RWPE2 (cell line): ENCODE measurements at regions not wholly inside any gene's neighbourhood (a gene's known extent, or its start where the extent isn't known, plus 50 kb on each side); places are given as distances from the start of the nearest gene placed in this dataset.

Experiments used
- ATAC-seq: fragments of 200-7000 bp; cut with Tn5 transposase; 3 replicates; pipeline ENCODE4 v1.9.1; 2021; ENCODE audit warnings: low read depth
- DNase-seq: peaks from one replicate; pipeline ENCODE4 v3.0.0-alpha.2; 2020; ENCODE audit warnings: low spot score
- H3K27ac ChIP-seq: fragments of 450-650 bp; 2 replicates; pipeline ENCODE4 v1.5.1; 2017; ENCODE audit warnings: mild to moderate bottlenecking; ENCODE audit not compliant: poor library complexity, severe bottlenecking
- H3K27me3 ChIP-seq: fragments of 250-450 bp; sonication (Bioruptor Pico); 2 replicates; pipeline ENCODE4 v1.5.1; 2021; ENCODE audit warnings: mild to moderate bottlenecking, moderate library complexity; ENCODE audit not compliant: insufficient read depth, poor library complexity, severe bottlenecking
- H3K36me3 ChIP-seq: fragments of 250-450 bp; sonication (Bioruptor Pico); 2 replicates; pipeline ENCODE4 v1.5.1; 2020; ENCODE audit warnings: low read depth, mild to moderate bottlenecking, moderate library complexity
- H3K4me1 ChIP-seq: fragments of 250-450 bp; sonication (Bioruptor Pico); 2 replicates; pipeline ENCODE4 v1.5.1; 2021; ENCODE audit warnings: mild to moderate bottlenecking, moderate library complexity; ENCODE audit not compliant: insufficient read depth, poor library complexity, severe bottlenecking
- H3K4me3 ChIP-seq: fragments of 250-450 bp; sonication (Bioruptor Pico); 2 replicates; pipeline ENCODE4 v1.5.1; 2021; ENCODE audit warnings: mild to moderate bottlenecking, moderate library complexity; ENCODE audit not compliant: severe bottlenecking
- H3K9me3 ChIP-seq: fragments of 250-450 bp; sonication (Bioruptor Pico); 2 replicates; pipeline ENCODE4 v1.5.1; 2021; ENCODE audit warnings: mild to moderate bottlenecking, moderate library complexity; ENCODE audit not compliant: severe bottlenecking
- CTCF ChIP-seq: fragments of 450-650 bp; IDR thresholded peaks from one replicate; pipeline ENCODE4 v1.5.1; 2017; ENCODE audit warnings: mild to moderate bottlenecking, moderate library complexity; ENCODE audit not compliant: poor library complexity, severe bottlenecking

- Histone ChIP-seq H3K27me3 (no peaks in the 10 kb centered on the region), H3K27ac (no peak overlapping the region), H3K36me3 (no peaks in the 10 kb centered on the region), H3K9me3 (no peaks in the 10 kb centered on the region), H3K4me1 (no peaks in the 10 kb centered on the region), H3K4me3 (no peak overlapping the region)
- TF ChIP-seq CTCF = no peak
- DNase-seq (no peak), ATAC-seq (no peak)
These were observed 911.8 kb downstream of the EPHA7 start for GRCh38 chr6:92507552-92507951.

- ATAC-seq = no peak
- no peak for TF ChIP-seq CTCF
- H3K4me1 ChIP-seq = no peaks in the 10 kb centered on the region
- no peak overlapping the region for H3K4me3 ChIP-seq
- no peak for DNase-seq
- H3K27me3 ChIP-seq = no peaks in the 10 kb centered on the region
- no peak overlapping the region for H3K27ac ChIP-seq
- H3K36me3 ChIP-seq = no peaks in the 10 kb centered on the region
- H3K9me3 ChIP-seq = no peaks in the 10 kb centered on the region
These were observed 914.9 kb downstream of the EPHA7 start for GRCh38 chr6:92504509-92504908.

GRCh38 chr6:92497281-92497680 lies 922.1 kb downstream of the EPHA7 start:
- Histone ChIP-seq H3K4me3 (no peak overlapping the region), H3K9me3 (no peaks in the 10 kb centered on the region), H3K27me3 (no peaks in the 10 kb centered on the region), H3K4me1 (no peaks in the 10 kb centered on the region), H3K36me3 (no peaks in the 10 kb centered on the region), H3K27ac (no peak overlapping the region)
- no peak for DNase-seq
- ATAC-seq = no peak
- no peak for TF ChIP-seq CTCF

GRCh38 chr6:92496527-92496926 lies 922.8 kb downstream of the EPHA7 start:
- no peaks in the 10 kb centered on the region for H3K36me3 ChIP-seq
- H3K9me3 ChIP-seq = no peaks in the 10 kb centered on the region
- ATAC-seq (no peak), DNase-seq (no peak)
- no peaks in the 10 kb centered on the region for H3K4me1 ChIP-seq
- no peak for TF ChIP-seq CTCF
- H3K27me3 ChIP-seq = no peaks in the 10 kb centered on the region
- H3K27ac ChIP-seq = no peak overlapping the region
- H3K4me3 ChIP-seq = no peak overlapping the region

- H3K4me3 ChIP-seq = no peak overlapping the region
- H3K9me3 ChIP-seq = no peaks in the 10 kb centered on the region
- no peaks in the 10 kb centered on the region for H3K27me3 ChIP-seq
- H3K4me1 ChIP-seq = no peaks in the 10 kb centered on the region
- DNase-seq (no peak), ATAC-seq (peak; percentile 67)
- TF ChIP-seq CTCF = no peak
- H3K36me3 ChIP-seq = no peaks in the 10 kb centered on the region
- H3K27ac ChIP-seq = no peak overlapping the region
These were observed 924.1 kb downstream of the EPHA7 start for GRCh38 chr6:92495242-92495641.
